ENCODE measurements at regions not wholly inside any gene's neighbourhood (a gene's known extent, or its start where the extent isn't known, plus 50 kb on each side); places are given as distances from the start of the nearest gene placed in this dataset.

- DNase-seq, result no peak
These were observed 165.1 kb upstream of the NCAM1 start for GRCh38 chr11:112795911-112796649.

GRCh38 chr11:112797092-112797491 is 164.1 kb upstream of the NCAM1 start:
- no peak for DNase-seq

GRCh38 chr11:112797648-112798293 is 163.4 kb upstream of the NCAM1 start:
- DNase-seq, result peak in 1 of 2 experiments; percentile 18

GRCh38 chr11:112801025-112801816 is 160.0 kb upstream of the NCAM1 start:
- DNase-seq, result no peak

- no peak for DNase-seq
These were observed 159.5 kb upstream of the NCAM1 start for GRCh38 chr11:112801817-112802088.

- no peak for DNase-seq
These were observed 155.6 kb upstream of the NCAM1 start for GRCh38 chr11:112805658-112806057.

GRCh38 chr11:112806256-112806655 is 155.0 kb upstream of the NCAM1 start:
- no peak for DNase-seq

GRCh38 chr11:112806876-112807275 is 154.3 kb upstream of the NCAM1 start:
- DNase-seq, result no peak

- no peak for DNase-seq
These were observed 151.8 kb upstream of the NCAM1 start for GRCh38 chr11:112809429-112809828.

- no peak for DNase-seq
These were observed 150.3 kb upstream of the NCAM1 start for GRCh38 chr11:112810951-112811350.

GRCh38 chr11:112811783-112812182 is 149.4 kb upstream of the NCAM1 start:
- no peak for DNase-seq

GRCh38 chr11:112812729-112813128 is 148.5 kb upstream of the NCAM1 start:
- DNase-seq, result no peak

- no peak for DNase-seq
These were observed 147.1 kb upstream of the NCAM1 start for GRCh38 chr11:112814168-112814567.

- DNase-seq, result no peak
These were observed 143.8 kb upstream of the NCAM1 start for GRCh38 chr11:112817376-112817775.

GRCh38 chr11:112822478-112823274 is 138.5 kb upstream of the NCAM1 start:
- no peak for DNase-seq

GRCh38 chr11:112826026-112826425 is 135.2 kb upstream of the NCAM1 start:
- no peak for DNase-seq

GRCh38 chr11:112826788-112827187 is 134.4 kb upstream of the NCAM1 start:
- DNase-seq, result no peak

GRCh38 chr11:112828421-112828820 is 132.8 kb upstream of the NCAM1 start:
- DNase-seq, result no peak

- DNase-seq, result no peak
These were observed 131.1 kb upstream of the NCAM1 start for GRCh38 chr11:112829971-112830654.

GRCh38 chr11:112831041-112831440 is 130.2 kb upstream of the NCAM1 start:
- DNase-seq, result no peak

- no peak for DNase-seq
These were observed 129.1 kb upstream of the NCAM1 start for GRCh38 chr11:112831969-112832766.

GRCh38 chr11:112834277-112834755 is 126.9 kb upstream of the NCAM1 start:
- no peak for DNase-seq

Data from NCI-H187 (cell line).